ENCODE measurements at regions not wholly inside any gene's neighbourhood (a gene's known extent, or its start where the extent isn't known, plus 50 kb on each side); places are given as distances from the start of the nearest gene placed in this dataset.

DNA sequence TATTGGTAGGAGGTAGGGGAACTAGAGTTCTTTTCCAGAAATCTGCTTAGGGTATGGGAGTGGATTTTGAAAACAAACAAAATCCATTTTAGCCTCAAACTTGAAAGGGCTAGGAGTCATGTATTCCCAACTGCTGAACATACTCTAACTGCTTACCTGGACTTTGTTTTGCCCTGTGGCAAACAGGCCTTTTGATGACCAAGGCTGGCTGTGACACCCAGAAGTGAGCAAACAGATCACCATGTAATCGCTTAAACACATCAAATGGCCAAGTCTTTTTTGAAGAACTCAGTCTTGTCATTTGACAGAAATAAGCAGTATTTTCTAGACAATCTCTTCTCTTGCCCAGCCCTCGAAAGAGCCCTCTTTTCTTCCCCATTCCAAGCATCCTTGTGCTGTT is 203.4 kb downstream of the KIT start:
- no peaks in the 10 kb centered on the region for H3K79me2 ChIP-seq (ENCODE audit: low read length)
- no peaks in the 10 kb centered on the region for H3F3A ChIP-seq (ENCODE audit: low read length, unreplicated experiment)
- no peak overlapping the region for H2AFZ ChIP-seq (ENCODE audit: low read length)
- H3K9me3 ChIP-seq (ENCODE audit: low read length), result no peaks in the 10 kb centered on the region
- peaks cover 65% of the 10 kb centered on the region for H3K27me3 ChIP-seq (ENCODE audit: low read length)
- no peaks in the 10 kb centered on the region for H4K20me1 ChIP-seq (ENCODE audit: low read length)
- no peak for DNase-seq
- TF ChIP-seq, protein P1, sequence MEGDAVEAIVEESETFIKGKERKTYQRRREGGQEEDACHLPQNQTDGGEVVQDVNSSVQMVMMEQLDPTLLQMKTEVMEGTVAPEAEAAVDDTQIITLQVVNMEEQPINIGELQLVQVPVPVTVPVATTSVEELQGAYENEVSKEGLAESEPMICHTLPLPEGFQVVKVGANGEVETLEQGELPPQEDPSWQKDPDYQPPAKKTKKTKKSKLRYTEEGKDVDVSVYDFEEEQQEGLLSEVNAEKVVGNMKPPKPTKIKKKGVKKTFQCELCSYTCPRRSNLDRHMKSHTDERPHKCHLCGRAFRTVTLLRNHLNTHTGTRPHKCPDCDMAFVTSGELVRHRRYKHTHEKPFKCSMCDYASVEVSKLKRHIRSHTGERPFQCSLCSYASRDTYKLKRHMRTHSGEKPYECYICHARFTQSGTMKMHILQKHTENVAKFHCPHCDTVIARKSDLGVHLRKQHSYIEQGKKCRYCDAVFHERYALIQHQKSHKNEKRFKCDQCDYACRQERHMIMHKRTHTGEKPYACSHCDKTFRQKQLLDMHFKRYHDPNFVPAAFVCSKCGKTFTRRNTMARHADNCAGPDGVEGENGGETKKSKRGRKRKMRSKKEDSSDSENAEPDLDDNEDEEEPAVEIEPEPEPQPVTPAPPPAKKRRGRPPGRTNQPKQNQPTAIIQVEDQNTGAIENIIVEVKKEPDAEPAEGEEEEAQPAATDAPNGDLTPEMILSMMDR (conservative IDR thresholded peaks at IDR 0.05; ENCODE audit: low read depth, low read length), result no peak
- TF ChIP-seq EZH2 (IDR thresholded peaks at IDR 0.05; ENCODE audit: low read length, unreplicated experiment) (no peak), EZH2phosphoT487 (IDR thresholded peaks at IDR 0.05; ENCODE audit: borderline replicate concordance, low read length) (no peak)
- no peak overlapping the region for H3K4me2 ChIP-seq (ENCODE audit: low read length)
- no peaks in the 10 kb centered on the region for H3K36me3 ChIP-seq (ENCODE audit: low read depth, low read length)
- no TSS peak for BruUV-seq (replicated peaks)
- intact Hi-C loops (cut with micrococcal nuclease), result no loop called here
- ChIA-PET POLR2A (ENCODE audit: unreplicated experiment) (no interaction called here), CTCF (no interaction called here)
- H3K9me2 ChIP-seq (replicated peaks; ENCODE audit: low read length), result no peaks in the 10 kb centered on the region
- H3K27ac ChIP-seq (ENCODE audit: low read length), result no peak overlapping the region
- no peak overlapping the region for H3K9ac ChIP-seq (ENCODE audit: low read length)
- H3K4me3 ChIP-seq (ENCODE audit: low read length), result no peak overlapping the region
- ATAC-seq, result no peak
- no peaks in the 10 kb centered on the region for H3K4me1 ChIP-seq (ENCODE audit: insufficient read depth, low read length)

DNA sequence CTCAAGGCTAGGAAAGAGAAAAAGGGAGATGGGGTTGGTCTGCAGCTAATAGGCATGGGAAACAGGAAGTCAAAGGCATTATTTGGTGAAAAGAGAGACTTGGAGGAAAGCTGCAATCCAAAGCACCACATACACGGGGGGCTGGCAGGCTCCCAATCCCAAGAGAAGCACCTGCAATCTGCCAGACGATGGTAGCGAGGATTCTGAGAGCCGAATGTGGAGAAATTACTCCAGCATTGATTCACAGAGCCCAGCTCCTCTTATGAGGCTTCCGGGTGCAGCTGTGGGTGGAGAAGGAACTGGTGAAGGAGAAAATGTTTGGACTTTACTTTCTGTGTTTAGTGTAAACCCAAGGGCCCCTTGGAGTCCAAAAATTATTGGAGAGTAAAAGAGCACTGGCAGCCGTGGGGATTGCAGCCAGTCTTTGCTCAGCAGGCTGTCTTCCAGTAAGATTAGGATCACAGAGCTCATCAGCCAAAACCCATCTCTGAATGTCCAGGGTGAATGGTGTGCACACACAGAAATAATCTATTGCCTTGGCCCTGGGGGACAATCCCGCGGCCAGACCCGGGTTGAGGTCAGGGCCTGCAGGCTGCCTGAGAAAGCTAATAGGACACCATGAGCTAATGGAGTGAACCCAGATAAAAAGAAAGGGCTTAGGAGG is 197.6 kb downstream of the KIT start:
- TF ChIP-seq EZH2phosphoT487 (IDR thresholded peaks at IDR 0.05; ENCODE audit: borderline replicate concordance, low read length), result no peak
- no peak for TF ChIP-seq EZH2 (IDR thresholded peaks at IDR 0.05; ENCODE audit: low read length, unreplicated experiment)
- TF ChIP-seq, protein P1 (conservative IDR thresholded peaks at IDR 0.05; ENCODE audit: low read depth, low read length), result no peak
- intact Hi-C loops (cut with micrococcal nuclease), result no loop called here
- no peak overlapping the region for H3K9ac ChIP-seq (ENCODE audit: low read length)
- no peaks in the 10 kb centered on the region for H3K79me2 ChIP-seq (ENCODE audit: low read length)
- no peaks in the 10 kb centered on the region for H3K36me3 ChIP-seq (ENCODE audit: low read depth, low read length)
- no peak overlapping the region for H3K4me2 ChIP-seq (ENCODE audit: low read length)
- no peak overlapping the region for H3K4me3 ChIP-seq (ENCODE audit: low read length)
- BruUV-seq (replicated peaks), result no TSS peak
- ChIA-PET POLR2A (ENCODE audit: unreplicated experiment) (no interaction called here), CTCF (no interaction called here)
- no peaks in the 10 kb centered on the region for H4K20me1 ChIP-seq (ENCODE audit: low read length)
- no peaks in the 10 kb centered on the region for H3K9me2 ChIP-seq (replicated peaks; ENCODE audit: low read length)
- DNase-seq (no peak), ATAC-seq (no peak)
- H3K27ac ChIP-seq (ENCODE audit: low read length), result no peak overlapping the region
- no peaks in the 10 kb centered on the region for H3K9me3 ChIP-seq (ENCODE audit: low read length)
- no peaks in the 10 kb centered on the region for H3K4me1 ChIP-seq (ENCODE audit: insufficient read depth, low read length)
- H3F3A ChIP-seq (ENCODE audit: low read length, unreplicated experiment), result no peaks in the 10 kb centered on the region
- peaks cover 75% of the 10 kb centered on the region for H3K27me3 ChIP-seq (ENCODE audit: low read length)
- no peak overlapping the region for H2AFZ ChIP-seq (ENCODE audit: low read length)

DNA sequence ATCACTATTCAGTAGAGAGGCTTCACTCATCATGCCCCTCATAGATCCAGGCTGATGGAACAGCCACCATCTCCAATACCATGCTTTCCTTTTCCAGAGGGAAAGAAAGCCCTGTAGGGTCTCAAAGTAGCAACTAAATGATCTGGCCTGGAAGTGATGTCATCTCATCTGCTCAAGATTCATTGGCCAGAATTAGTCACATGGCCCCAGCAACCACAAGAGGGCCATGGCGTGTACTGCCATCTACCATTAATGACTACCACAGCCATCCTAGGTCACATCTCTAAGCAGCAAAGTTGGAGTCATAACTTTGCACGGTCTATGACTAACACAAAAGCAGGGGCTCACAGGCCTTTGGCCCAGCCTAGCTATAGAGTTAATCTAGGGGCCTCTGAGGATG is 194.8 kb downstream of the KIT start:
- TF ChIP-seq EZH2phosphoT487 (IDR thresholded peaks at IDR 0.05; ENCODE audit: borderline replicate concordance, low read length) (no peak), EZH2 (IDR thresholded peaks at IDR 0.05; ENCODE audit: low read length, unreplicated experiment) (no peak)
- TF ChIP-seq, protein P1 (conservative IDR thresholded peaks at IDR 0.05; ENCODE audit: low read depth, low read length), result no peak
- DNase-seq (no peak), ATAC-seq (no peak)
- Histone ChIP-seq H3K9me3 (ENCODE audit: low read length) (no peaks in the 10 kb centered on the region), H3K4me3 (ENCODE audit: low read length) (no peak overlapping the region), H3K27ac (ENCODE audit: low read length) (no peak overlapping the region), H3K79me2 (ENCODE audit: low read length) (no peaks in the 10 kb centered on the region), H3K9me2 (replicated peaks; ENCODE audit: low read length) (no peaks in the 10 kb centered on the region), H3K4me1 (ENCODE audit: insufficient read depth, low read length) (no peaks in the 10 kb centered on the region), H2AFZ (ENCODE audit: low read length) (no peak overlapping the region), H4K20me1 (ENCODE audit: low read length) (no peaks in the 10 kb centered on the region), H3K36me3 (ENCODE audit: low read depth, low read length) (no peaks in the 10 kb centered on the region), H3K27me3 (ENCODE audit: low read length) (peaks cover 80% of the 10 kb centered on the region), H3K9ac (ENCODE audit: low read length) (no peak overlapping the region), H3K4me2 (ENCODE audit: low read length) (no peak overlapping the region), H3F3A (ENCODE audit: low read length, unreplicated experiment) (no peaks in the 10 kb centered on the region)
- POLR2A ChIA-PET (ENCODE audit: unreplicated experiment), result no interaction called here
- BruUV-seq (replicated peaks), result no TSS peak
- intact Hi-C loops (cut with micrococcal nuclease), result no loop called here
- CTCF ChIA-PET, result no interaction called here

Data from PC-3 (cell line).